HG03139 (cell line): ENCODE measurements at regions not wholly inside any gene's neighbourhood (a gene's known extent, or its start where the extent isn't known, plus 50 kb on each side); places are given as distances from the start of the nearest gene placed in this dataset.

Experiments used
- ATAC-seq: cut with Tn5 transposase; IDR thresholded peaks from one replicate; pipeline ENCODE4 v1.9.1; 2021; ENCODE audit not compliant: unreplicated experiment

GRCh38 chr1:164233149-164233548 is 325.8 kb upstream of the PBX1 start:
- ATAC-seq, result no peak

DNA sequence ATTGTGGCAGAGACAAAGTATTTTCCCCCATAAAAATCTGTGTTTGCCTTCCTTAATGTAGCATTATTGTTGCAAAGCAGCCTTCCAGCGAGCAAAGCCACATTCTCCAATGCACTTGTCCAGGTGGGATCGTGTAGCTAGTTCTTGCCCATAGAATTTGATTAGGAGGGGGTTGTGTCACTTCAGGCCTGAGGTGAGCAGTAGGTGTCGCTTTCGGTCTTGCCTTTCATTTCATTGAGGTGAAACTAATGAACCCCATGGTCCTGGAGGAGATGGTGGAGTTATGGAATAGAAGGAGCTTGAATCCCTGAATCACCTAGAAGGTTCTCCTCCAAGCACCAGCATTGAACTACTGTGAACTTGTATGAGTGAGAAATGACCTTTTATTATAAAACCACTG is 318.9 kb upstream of the PBX1 start:
- ATAC-seq, result no peak

- no peak for ATAC-seq
Observed at GRCh38 chr1:164250365-164250764, 308.6 kb upstream of the PBX1 start.

- no peak for ATAC-seq
Observed at GRCh38 chr1:164256456-164256855, 302.5 kb upstream of the PBX1 start.

DNA sequence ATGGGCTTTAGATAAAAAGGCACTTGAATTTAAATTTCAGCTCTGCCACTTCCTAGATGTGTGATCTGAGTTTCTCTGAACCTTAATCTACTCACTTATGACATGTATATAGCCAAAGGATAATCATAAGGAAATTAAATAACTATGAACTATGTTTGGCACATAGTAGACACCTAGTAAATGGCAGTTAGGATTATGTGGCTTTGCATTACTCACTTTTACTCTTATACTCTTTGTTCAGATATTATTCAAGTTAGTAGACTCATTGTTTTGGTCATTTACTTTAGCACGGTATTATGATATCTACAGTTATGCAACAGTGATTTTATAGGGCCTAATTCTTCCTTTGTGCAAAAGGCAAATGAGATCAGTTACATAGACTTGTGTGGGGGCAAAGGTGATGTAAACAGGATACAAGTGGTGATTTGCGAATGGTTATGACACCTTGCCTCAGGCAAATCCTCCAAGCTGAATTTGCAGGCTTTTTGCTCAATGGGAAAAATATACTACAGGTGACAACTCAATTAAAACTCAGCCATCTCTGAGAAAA is 297.2 kb upstream of the PBX1 start:
- no peak for ATAC-seq

GRCh38 chr1:164263540-164263939 is 295.4 kb upstream of the PBX1 start:
- no peak for ATAC-seq

DNA sequence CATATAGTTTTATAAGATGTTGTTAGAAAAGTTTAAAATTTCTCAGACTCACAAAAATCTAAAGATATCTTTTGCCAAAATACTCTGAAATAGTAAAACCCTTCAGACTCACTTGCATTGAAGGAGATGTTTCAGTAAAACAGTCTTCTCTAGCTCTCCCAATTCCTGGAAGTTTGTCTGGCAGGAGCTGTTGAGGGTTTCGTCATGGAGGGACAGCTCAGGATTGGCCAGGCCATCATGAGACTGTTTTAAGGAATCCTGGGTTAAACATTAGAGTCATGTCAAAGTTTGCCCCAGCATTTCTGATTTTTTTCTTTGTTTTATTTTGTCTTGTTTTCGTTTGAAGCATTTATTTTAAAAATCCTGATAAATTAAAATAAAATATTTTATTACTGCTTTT is 293.8 kb upstream of the PBX1 start:
- ATAC-seq, result no peak

GRCh38 chr1:164272156-164272555 is 286.8 kb upstream of the PBX1 start:
- ATAC-seq, result no peak

DNA sequence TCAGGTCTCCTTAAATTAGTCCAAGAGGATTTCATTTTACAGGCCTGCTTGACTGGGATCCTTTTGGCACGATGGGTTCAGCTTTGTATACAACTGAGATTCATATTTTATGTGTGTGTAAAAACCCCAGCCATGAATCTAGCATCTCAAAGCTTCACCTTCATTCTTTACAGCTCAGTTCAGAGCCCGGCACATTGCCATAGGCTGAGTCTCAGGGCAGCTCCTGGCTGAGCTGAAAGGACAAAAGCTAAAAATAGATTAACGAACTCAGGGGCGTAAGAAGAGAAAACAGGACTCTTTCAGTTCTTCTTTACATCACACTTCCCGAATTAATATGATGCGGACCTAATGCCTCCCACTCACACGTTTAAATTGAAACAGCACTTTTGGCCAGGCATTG is 262.8 kb upstream of the PBX1 start:
- no peak for ATAC-seq

- ATAC-seq, result no peak
Observed at GRCh38 chr1:164308101-164308500, 250.9 kb upstream of the PBX1 start.

DNA sequence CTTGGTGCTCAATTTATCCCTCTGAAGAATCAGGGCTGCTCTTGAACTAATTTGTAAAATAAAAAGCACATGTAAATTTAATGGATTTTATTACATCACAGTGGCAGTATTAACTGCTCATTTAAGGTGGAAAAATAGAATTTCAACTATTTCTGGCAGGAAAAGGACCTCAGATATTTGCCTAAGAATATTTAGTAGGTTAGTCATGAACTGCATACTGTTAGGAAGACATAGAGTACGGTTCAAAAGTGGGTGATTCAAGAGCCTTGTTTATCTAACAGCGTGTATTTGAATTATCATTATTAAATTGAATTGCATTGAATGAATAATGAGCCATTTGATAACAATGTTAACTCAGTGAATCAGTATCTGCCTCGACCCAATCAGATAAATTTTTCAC is 248.8 kb upstream of the PBX1 start:
- ATAC-seq, result no peak

DNA sequence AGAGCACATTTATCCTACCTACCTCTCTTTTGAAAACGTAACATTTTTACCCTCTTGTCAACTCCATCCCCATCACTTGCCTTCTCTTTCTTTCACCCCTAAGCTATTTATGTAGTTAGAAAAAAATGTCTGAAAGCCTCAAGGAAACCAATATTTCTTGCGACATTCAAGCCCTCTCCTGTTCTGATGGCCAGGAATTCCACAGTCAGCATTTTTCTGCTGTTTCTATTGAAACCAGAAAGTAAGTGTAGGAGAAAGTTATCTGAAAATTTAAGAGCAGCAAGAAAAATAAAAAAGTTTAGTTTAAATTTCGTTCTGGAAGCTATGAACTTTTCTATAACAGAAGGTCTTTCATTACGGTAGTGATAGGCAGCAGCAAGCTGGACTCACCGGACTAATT is 247.6 kb upstream of the PBX1 start:
- no peak for ATAC-seq

- no peak for ATAC-seq
Observed at GRCh38 chr1:164320790-164321731, 237.9 kb upstream of the PBX1 start.

DNA sequence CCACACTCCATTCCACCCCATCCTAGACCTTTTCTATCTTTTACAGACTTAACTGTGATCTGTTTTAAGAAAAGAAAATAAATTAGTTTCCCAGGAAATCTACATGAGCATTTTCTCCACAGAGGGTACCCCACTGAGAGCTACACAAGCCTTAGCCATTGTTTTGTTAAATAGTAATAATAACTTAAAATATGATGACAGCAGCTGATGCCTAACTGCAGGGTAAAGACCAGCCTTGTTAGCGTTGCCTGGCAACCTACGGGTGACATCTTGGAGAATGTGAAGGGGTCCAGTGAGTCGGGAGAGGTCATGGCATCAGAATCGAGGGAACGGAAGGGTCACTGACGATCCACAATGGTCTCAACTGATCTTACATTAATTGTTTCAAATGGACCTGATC is 233.2 kb upstream of the PBX1 start:
- ATAC-seq, result no peak

- ATAC-seq, result no peak
Observed at GRCh38 chr1:164333387-164333786, 225.6 kb upstream of the PBX1 start.

GRCh38 chr1:164337394-164337793 is 221.6 kb upstream of the PBX1 start:
- no peak for ATAC-seq

DNA sequence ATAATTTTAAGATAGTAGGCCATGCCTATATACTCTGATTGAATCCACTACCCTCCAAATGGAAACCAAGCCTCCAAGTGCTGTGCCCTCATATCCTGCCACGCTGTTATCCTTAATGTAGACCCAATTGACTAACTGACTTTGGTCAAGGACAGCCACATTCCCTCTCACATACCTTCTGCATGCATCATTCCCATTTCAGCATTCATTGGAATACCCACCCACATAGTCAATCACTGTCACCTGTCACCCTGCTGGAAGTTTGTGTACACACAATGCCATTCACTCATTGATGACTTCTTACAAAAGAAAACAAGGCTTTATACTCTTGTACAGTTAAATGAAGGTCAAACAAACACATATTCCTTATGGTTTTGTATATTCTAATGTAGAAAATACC is 221.1 kb upstream of the PBX1 start:
- no peak for ATAC-seq

GRCh38 chr1:164343189-164343588 is 215.8 kb upstream of the PBX1 start:
- ATAC-seq, result no peak

DNA sequence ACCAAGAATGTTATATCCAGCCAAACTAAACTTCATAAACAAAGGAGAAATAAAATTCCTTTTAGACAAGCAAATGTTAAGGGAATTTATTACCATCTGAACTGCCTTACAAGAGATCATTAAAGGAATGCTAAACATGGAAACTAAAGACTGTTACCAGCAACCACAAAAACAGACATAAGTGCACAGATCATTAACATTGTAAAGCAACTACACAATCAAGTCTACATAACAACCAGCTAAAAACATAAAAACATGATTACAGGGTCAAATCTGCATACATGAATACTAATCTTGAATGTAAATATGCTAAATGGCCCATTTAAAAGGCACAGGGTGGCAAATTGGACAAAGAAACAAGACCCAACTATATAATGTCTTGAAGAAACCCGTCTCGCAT is 211.0 kb upstream of the PBX1 start:
- no peak for ATAC-seq

DNA sequence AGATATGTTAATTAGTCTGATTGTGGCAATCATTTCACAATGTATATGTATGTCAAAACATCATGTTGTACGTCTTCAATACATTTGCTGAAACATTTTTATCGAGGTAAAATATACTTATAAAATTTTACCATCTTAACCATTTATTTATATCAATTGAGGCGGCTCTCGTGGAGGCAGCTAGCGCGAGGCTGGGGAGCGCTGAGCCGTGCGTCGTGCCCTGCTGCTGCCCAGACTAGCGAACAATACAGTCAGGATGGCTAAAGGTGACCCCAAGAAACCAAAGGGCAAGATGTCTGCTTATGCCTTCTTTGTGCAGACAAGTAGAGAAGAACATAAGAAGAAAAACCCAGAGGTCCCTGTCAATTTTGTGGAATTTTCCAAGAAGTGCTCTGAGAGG is 202.5 kb upstream of the PBX1 start:
- ATAC-seq, result no peak

GRCh38 chr1:164360265-164360664 is 198.7 kb upstream of the PBX1 start:
- no peak for ATAC-seq

DNA sequence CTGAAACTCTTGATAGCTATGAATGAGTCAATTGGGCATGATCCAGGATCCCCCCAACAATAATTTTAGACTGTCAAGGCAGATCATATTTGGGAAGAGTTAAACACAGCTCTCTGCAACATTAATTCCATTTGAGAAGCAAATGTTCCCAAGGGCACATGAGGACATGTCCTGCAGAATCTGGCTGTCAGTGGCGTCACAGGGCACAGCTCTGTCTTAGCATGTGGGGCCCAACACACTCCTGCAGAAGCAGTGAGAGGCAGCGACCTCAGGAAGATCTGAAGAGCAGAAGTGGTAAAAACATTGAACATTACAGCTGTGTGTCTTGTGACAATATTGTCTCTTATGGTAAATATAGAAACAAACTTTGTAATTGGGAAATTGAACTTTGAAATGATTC is 197.1 kb upstream of the PBX1 start:
- ATAC-seq, result no peak

DNA sequence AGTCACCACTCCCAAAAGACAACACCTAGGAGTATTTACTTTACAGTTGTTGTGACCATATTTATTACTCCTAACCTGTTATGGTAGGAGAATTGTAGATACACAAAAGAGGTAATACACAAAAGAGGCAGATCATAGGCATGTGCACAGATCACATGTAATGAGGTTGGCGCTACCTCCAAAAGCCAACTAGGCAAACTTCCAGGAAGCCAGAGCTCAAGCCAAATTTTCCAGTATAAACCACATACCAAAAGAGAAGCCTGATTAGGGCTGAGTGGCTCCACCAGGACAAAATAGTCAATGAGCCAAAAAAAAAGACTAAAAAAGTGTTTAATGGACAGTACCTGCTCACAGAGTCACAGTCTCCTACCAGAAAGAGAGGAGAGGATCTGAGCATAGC is 195.0 kb upstream of the PBX1 start:
- ATAC-seq, result no peak
